NCI-H1417 treated with DMSO at 0.1 percent for 48 hours (cell line): ENCODE measurements at regions not wholly inside any gene's neighbourhood (a gene's known extent, or its start where the extent isn't known, plus 50 kb on each side); places are given as distances from the start of the nearest gene placed in this dataset.
A peak's percentile ranks its signal among the peaks of the same experiment; 100 is the strongest.
"Not testable (repeated sequence)": the region's sequence is repeated elsewhere in the genome, so short reads cannot be mapped to it uniquely, and the experiment has no call there.

Source experiments
- DNase-seq: peaks from one replicate; lab custom pipeline; 2025; lab: John Stamatoyannopoulos, UW

DNA sequence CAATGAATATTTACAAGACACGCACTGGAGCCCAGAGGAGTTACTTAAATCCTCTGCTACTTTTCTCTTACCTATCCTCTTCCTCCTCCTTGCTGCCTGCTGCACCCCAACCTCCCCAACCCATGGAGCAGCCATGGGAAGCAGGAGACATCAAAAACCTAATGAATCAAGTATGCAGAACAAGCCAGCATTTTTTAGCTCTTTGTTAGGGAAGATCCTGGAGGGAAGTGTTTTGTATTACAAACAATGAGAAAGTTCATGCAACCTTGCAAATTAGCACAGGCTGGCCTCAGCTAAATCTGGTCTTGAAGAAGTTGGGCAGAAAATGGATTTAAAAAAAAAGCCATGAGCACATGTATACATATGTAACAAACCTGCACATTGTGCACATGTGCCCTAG is 498.8 kb downstream of the KIF4B start:
- no peak for DNase-seq

DNA sequence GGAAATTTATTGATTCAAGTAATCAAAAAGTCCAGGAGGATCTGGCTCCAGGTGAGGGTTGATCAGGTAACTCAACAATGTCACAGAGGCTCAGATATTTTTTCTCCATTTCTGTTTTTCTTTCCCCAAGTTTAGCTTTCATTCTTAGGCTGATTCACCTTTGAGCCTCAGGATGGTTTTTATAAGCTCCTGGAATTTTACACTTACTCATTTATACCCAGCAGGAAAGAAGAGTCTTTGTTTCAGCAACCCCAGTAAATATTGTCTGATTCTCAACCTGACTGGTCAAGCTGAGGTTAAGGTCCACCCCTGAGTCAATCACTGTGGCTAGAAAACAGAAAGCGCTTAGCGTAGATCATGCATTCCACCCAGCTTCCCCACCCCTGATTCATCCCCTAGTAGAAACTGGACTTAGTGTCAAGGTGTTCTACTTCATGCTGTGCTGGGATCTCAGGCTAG is 500.6 kb downstream of the KIF4B start:
- no peak for DNase-seq

DNA sequence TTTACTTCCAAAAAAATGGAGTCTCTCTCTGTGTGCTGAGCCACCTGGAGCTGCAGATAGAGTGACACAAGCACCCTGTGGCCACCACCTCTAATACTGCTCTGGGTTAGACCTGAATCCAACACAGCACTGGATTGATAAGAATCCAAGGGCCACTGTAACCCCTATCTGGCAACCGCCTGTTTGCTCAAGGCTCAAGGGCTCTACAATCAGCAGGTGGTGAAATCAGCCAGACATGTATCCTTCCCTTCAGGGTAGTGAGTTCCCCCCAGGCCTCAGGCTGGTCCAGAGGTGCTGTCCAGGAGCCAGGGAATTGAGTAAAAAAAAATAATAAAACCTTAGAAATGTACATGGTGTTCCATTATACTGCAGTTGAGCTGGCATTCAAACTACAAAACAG is 509.0 kb downstream of the KIF4B start:
- DNase-seq = no peak

DNA sequence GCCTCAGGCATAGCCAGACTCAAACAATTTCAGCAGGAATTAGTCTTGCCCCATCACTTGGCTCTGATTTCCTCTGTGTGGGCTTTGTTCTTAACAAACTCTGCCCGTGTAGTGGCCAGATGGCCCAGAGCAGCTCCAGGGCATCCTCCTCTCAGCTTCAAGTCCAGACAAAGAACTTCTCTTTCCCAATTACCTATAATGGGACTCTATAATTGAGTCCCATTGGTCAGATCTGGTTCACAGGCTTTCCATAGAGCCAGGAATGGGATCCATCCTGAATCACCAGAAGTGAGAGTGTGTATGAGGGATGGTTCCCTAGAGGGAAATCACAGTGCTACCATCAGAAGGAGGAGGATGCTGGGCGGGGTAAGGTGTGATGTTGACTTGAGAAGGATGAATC is 515.8 kb downstream of the KIF4B start:
- no peak for DNase-seq

DNA sequence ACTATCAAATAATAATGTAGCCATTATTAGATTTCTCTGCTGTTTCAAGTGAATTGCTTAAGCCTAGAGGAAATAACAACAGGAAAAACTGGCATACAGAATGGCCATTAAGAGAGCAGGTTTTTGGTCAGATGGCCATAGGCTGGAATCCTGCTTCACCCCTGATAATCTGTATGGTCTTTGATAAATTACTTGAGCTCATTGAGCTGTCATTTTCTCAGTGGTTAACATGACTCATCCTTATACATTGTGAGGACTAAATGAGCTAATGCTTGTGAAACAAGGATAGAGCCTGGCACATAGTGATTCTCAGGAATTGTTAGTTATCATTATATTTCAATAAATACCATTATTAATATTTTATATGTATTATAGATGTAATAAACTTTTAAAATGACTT is 516.5 kb downstream of the KIF4B start:
- DNase-seq = no peak

DNA sequence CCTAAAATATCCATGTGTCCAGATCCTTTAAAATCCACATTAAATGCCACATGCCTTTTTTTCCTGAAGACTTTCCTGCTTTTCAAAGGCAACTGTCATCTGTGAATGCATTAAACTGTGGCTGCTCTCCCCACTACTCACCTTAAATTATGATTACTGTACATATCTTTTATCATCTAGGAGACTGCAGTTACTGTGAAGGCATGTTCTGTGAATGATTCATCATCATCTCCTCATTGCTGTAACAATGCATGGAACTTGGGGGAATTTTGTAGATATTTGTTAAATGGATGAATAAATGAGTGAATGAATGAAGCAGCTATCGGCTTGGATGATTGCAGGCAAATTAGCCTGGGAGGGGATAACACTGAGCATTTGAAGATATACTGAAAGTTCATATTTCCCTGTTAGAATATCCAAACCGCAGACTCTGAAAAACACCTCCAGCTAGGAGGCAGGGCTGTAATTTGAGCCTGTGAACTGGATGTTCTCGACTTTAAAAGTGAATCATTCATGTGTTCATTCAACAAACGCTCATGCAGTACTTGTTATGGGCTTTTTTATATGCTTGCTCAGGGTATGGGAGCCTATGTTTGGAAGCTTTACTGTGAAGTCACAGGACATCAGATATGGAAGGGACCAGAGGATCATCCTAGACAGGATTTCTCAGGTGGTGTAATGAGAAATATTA is 519.2 kb downstream of the KIF4B start:
- no peak for DNase-seq

DNA sequence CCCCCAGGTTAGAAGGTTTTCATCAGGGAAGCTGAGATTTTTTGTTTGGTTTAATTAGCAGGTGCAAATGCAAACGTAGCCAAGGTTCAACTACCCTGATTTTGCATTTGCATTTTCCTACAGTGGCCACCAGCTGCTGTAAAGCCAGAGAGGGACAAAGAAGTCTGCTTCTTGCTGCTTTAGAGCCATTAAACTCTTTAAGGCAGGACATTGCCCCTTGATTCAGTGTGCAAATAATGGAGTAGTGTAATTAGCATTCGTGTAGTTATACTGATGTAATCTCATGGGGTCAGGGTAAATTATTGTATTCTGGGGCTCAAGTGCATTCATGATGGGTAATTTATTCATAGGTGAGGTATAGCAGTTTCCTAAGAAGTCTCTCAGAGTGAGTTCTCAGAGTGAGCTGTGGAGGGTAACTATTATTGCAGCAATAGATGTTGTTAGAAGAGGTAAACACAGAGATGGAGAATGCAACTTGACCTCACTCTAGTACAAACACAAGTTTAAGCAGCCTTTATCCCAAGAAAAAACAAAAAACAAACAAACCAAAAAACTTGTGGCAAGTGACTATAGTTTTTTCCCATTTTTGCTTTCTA is 526.5 kb downstream of the KIF4B start:
- DNase-seq = no peak

DNA sequence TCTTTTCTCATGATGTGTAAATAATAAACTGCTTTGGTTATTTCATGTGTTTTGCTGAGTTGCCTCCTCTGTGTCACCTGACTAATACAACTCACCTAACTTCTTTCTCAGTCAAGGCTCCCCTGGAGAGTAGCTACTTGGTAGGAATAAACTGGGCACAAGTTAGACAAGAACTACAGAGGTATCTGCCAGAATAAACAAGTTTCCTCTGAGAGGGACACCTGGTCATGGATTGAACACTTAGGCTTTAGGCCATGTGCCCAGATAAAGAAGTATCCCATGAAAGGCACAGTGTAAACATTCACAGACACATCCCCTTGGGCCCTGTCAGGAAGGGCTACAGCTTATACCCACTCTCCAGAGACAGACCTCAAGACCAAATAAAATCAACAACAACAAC is 532.5 kb downstream of the KIF4B start:
- DNase-seq = no peak

DNA sequence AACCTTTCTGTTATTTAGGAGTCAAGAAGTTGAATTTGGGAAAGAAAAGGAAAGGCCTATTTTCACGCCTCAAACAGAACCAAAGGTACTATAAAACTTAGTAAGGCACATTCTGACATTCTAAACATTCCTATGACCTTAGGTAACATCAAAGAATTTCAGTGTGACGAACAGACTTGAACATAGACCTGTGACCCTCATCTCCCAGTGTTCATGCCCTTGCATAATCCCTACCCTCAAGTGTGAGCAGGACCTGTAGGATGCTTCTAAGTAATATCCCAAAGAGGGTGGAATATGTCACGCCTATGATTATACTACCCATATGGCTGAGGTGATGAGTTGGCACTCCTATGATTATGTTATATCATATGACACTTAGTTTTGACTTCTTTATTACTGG is 540.9 kb downstream of the KIF4B start:
- no peak for DNase-seq

DNA sequence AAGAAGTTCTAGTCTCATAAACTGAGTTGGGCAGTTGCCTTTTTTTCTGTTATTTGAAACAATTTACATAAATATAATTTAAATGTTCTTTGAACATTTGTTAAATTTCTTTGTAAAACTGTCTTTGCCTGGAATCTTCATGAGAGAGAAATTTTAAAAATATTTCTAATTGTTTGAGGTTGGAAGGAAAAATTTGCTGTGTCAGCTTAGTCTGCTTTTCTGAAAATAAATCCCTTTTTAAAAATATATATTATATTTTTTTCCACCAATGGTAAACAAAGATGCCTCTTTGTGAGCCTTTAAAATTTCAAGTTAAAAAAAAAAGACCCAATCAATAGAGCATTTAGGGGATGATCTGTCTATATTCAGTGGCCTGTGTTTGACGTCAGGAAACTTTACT is 542.7 kb downstream of the KIF4B start:
- no peak for DNase-seq

DNA sequence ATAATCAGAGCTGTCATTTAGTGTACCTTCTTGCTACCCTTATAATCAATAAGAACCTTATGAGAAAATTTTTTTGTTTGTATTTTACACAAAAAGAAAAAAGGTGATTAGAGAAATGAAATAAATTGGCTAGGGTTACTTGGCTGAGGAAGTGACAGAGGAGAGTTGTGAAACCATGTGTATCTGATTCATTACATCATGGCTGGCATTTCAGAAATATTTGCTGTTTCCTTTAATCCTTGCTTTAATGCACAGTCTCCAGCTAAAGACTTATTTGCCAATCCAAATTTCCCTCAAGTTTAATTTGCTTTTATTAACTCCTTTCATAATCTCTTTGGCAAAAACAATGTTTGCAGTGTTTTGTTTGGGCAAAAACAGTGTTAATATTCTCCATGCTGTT is 543.1 kb downstream of the KIF4B start:
- no peak for DNase-seq

DNA sequence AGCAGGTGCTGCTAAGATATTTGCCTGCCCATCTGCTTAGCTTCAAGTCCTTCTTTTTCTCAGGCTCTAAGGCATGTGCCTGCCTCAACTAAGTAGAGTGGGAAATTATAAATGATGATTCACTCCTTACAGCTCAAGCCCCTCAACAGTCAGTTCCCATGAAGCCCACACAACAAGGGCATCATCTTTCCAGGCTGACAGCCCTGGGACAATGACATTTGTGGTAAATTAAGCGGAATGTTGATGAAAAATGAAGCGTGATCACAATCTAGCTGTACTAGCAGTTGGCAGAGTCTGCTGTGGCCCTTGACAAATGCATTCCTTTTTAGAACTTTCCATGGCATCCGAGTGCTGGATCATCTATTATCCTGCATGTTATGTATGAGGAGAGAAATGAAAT is 548.6 kb downstream of the KIF4B start:
- DNase-seq = no peak

DNA sequence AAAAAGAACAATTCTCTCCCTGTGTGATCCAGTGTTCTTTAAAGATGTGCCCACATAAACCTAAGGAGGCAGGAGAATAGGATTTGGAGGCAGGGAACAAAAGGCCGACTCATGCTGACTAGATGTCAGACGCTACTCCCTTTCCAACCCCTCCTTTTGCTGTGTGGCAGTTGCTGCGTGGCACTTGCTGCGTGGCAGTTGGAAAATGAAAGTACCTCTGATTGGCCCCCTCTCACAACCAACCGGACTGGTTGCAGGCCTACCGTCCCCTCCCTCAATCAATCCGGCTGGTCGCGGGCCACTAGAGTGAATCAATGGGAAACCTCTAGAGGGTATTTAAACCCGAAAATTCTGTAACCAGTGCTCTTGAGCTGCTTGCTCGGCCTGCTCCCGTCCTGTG is 551.0 kb downstream of the KIF4B start:
- no peak for DNase-seq

DNA sequence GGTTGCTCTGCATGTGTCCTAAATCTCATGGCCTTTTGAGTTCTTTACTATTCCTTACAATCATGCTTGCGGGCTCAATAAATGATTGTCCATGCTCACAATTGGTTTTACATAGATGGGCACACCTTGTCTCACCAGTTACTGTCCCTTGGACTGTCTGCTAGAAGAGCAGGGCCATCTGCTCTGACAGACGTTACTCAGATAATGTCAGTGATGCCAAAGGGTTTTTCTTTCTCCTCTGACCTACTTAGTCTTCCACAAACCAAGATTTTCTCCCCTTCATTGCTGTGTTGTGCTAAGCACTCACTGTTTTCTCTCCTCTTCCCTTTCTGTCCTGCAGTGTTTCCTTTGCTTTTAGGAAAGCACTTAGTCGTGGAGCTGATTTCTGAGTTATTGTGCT is 562.3 kb downstream of the KIF4B start:
- no peak for DNase-seq

DNA sequence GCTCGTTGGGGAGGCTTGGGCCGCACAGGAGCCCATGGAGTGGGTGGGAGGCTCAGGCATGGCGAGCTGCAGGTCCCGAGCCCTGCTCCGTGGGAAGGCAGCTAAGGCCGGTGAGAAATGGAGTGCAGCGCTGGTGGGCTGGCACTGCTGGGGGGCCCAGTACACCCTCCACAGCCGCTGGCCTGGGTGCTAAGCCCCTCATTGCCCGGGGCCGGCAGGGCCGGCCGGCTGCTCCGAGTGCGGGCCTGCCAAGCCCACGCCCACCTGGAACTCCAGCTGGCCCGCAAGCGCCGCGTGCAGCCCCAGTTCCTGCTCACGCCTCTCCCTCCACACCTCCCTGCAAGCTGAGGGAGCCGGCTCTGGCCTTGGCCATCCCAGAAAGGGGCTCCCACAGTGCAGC is 573.3 kb downstream of the KIF4B start:
- not testable (repeated sequence) for DNase-seq

DNA sequence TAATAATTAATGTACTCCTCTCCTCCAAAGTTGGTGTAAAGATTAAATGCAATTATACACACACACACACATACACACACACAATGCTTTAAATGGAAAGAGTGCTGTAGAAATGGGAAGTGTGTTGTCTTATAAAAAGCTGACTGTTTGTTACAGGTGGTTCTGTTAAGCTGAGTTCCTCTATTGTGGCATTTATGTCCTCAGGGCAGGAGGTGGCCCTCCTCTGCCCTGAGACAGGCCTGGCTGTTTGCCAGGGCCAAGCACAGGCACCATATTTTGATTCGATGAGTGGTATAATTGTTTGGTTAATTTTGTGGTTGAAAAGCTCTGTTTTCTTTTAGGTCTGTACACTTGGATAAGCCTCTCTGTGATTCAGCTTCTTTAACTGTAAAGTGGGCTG is 573.9 kb downstream of the KIF4B start:
- peak; percentile 18 for DNase-seq

DNA sequence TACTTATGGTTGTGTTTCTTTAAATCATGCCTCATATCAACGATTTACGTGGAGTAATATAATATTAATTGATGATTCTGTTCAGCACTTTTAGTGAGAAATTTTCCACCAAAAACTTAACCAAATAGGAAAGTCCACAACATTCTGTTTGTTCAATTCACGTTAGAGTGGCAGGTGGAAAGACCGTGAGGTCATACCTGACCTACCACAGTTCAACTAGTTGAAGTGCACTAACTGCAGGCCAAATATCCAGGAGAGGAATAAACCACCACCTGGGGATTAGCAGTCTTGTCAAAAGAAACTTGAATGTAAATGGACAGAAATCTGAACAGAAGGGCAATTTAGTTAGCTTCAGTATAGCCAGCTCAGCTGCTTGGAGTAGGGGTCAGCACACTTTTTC is 577.7 kb downstream of the KIF4B start:
- DNase-seq = no peak

DNA sequence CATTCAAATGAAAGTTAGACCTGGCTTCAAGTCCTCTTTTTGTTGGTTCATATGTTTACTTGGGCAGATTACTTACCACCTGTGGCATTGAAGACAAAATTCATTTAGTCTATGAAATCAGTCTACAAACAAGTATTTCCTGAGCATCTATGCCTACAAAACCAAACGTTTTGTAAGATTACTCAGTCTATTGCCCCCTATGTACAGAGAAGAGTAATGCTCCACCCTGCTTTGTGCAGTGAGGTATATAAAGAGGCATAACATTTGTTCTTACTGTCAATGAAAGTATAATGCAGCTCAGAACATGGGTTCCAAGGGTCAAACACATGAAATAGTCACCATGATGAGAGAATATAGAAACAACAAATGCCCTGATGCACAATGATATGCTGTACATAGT is 580.7 kb downstream of the KIF4B start:
- DNase-seq = no peak

DNA sequence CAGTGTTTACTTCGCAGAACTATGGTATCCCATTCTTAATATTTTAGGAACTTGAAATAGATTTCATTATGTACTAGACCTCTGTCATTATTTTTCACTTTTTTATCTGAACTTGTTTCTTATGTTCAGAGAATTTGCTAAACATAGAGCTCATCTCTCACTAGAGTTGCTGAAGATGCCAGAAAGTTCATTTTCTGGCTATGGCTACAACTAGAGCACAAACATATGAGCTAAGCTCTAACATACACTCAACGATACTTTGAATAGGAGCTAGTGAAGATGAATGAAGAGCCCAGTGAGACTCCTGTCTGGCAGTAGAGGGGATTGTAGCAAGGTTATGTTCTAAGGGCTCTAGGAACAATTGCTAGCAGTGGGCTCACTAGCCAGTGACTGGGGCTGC is 582.2 kb downstream of the KIF4B start:
- DNase-seq = no peak

DNA sequence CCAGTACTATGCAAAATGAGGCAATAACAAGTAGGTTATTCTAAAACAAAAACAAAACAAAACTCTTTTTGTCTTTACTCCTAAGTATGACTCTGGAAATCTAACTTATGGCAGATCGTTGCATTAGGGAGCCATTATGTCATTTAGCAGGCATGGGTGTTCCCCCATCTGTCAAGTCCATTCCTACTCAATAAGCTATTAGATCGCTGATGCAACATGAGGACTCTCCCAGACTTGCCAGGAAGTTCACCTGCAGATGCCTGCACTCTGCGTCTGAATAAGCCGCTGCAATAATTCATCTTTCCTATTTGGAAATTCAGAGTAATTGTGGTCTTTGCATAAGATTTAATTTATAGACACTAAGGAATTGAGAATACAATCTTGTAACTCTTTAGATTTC is 585.0 kb downstream of the KIF4B start:
- DNase-seq = no peak

DNA sequence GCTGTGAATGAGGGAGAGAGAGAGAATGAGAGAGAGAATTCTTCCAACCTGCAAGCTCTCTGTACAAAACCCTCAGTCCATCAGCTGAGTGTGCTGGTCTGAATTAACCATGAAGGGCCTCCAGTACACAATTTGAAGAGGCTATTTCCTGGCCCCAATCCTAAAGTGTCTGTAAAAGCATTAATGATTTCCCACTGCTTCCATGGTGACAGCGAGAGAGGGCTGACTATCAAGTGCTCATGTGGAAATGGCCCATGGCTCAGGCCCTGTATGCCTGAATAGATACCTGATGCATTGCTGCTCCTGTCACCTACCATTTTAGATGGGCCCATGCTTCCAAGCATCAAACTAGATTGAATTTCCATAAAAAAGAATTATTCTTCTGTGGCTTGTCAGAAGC is 592.4 kb downstream of the KIF4B start:
- DNase-seq = no peak

DNA sequence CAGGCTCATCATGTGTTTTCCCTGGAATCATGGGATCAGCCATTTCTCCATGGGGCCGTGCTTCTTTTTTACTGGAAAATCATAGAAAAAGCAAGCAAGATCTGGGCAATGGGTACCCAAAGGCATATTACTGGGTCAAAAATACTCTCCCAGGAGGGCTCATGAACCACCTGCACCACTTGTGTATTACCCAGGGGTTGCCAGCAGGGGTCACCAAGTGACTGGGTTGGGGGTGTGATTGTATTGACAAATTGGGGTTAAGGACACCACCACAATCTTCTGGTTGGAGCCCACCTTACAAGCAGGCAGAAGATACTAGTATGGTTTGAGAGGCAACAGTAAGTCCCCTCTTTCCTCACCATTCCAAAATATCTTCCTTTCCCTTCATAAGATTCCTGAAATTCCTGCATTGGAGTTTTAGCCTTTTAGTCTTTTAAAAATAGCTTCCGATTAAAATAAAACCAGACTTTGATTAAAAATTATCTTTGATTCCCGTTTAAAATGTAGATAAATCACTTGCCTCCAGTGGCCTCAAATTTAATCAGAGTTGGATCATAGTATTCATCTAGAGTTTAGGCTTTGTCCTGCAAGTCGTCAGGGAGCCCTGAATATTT is 603.3 kb downstream of the KIF4B start:
- DNase-seq = no peak

DNA sequence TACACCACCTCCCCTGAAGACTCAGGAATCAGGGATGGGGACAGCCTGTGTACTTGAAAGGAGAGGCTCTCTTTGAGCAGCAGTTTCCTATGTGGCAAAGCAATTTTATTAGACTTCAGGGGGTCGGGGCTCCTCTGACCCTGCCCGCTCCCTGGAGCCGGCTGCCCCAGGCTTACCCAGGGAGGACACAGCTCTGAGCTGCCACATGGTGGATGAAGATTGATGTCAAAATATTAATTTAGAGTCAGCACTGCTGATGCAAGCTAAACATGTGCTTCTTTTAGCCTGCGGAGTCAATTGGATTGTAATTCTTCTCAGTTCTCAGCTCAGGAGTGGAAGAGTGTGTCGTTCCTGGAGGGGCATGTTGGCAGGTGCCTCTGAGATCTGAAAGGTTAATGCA is 606.1 kb downstream of the KIF4B start:
- no peak for DNase-seq
